KMS-11 (cell line): ENCODE measurements at regions not wholly inside any gene's neighbourhood (a gene's known extent, or its start where the extent isn't known, plus 50 kb on each side); places are given as distances from the start of the nearest gene placed in this dataset.

Experiments used
- H2AFZ ChIP-seq: fragments of 200-600 bp; sonication (generic); 2 replicates; pipeline ENCODE4 v1.6.1; 2016; ENCODE audit warnings: antibody characterized with exemption, mixed run types, low read depth
- H3K27ac ChIP-seq: fragments of 200-600 bp; sonication (generic); 2 replicates; pipeline ENCODE4 v1.6.1; 2016; ENCODE audit warnings: mild to moderate bottlenecking, mixed run types
- H3K27me3 ChIP-seq: fragments of 200-600 bp; sonication (generic); 2 replicates; pipeline ENCODE4 v1.6.1; 2017; ENCODE audit warnings: mild to moderate bottlenecking, low read depth, mixed run types, moderate library complexity; ENCODE audit not compliant: insufficient read depth
- H3K36me3 ChIP-seq: fragments of 200-600 bp; sonication (generic); 2 replicates; pipeline ENCODE4 v1.6.1; 2017; ENCODE audit warnings: mild to moderate bottlenecking, mixed run types; ENCODE audit not compliant: insufficient read depth
- H3K4me1 ChIP-seq: fragments of 200-600 bp; sonication (generic); 2 replicates; pipeline ENCODE4 v1.6.1; 2016; ENCODE audit warnings: mild to moderate bottlenecking, low read depth, mixed run types; ENCODE audit not compliant: poor library complexity, severe bottlenecking
- H3K4me2 ChIP-seq: fragments of 200-600 bp; sonication (generic); 2 replicates; pipeline ENCODE4 v1.7.0; 2016; ENCODE audit warnings: mild to moderate bottlenecking, mixed run types
- H3K4me3 ChIP-seq: fragments of 200-600 bp; sonication (generic); IDR thresholded peaks from 2 replicates; pipeline ENCODE4 v1.6.1; 2017; ENCODE audit warnings: low read depth, low read length, mixed read lengths; ENCODE audit not compliant: insufficient read depth
- H3K79me2 ChIP-seq: fragments of 200-600 bp; sonication (generic); 2 replicates; pipeline ENCODE4 v1.6.1; 2016; ENCODE audit warnings: low read depth, mixed run types; ENCODE audit not compliant: insufficient read depth
- H3K9ac ChIP-seq: fragments of 200-600 bp; sonication (generic); 2 replicates; pipeline ENCODE4 v1.6.1; 2016; ENCODE audit warnings: mild to moderate bottlenecking, mixed run types
- H4K20me1 ChIP-seq: fragments of 200-600 bp; sonication (generic); 2 replicates; pipeline ENCODE4 v1.6.1; 2016; ENCODE audit warnings: mild to moderate bottlenecking, mixed run types; ENCODE audit not compliant: insufficient read depth
- CTCF ChIP-seq: fragments of 200-600 bp; sonication (generic); conservative IDR thresholded peaks from 2 replicates; pipeline ENCODE4 v1.6.1; 2017; ENCODE audit warnings: low read depth, mild to moderate bottlenecking, antibody characterized with exemption, low read length, moderate library complexity, mixed read lengths

DNA sequence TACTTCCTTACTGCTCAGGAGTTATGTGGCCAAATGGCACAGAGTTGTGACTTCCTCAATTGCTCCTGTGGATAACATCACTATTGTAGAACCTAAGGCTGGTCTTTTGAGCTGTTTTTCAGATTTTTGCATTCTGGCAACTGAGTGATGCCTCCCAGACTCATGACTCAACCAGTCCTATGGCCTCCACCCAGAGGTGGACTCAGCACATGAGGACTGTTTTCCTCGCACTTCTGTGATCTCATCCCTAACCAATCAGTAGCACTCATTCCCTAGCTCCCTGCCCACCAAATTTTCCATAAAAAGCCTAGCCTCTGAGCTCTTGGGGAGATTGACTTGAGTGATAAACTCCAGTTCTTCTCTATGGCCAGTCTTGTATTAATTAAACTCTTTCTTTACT, 407.9 kb upstream of the TNP1 start:
- no peaks in the 10 kb centered on the region for H4K20me1 ChIP-seq
- no peaks in the 10 kb centered on the region for H3K4me1 ChIP-seq
- H3K4me3 ChIP-seq: no peak overlapping the region
- no peak overlapping the region for H3K9ac ChIP-seq
- no peak overlapping the region for H2AFZ ChIP-seq
- no peaks in the 10 kb centered on the region for H3K79me2 ChIP-seq
- no peaks in the 10 kb centered on the region for H3K36me3 ChIP-seq
- H3K27me3 ChIP-seq: no peaks in the 10 kb centered on the region
- no peak overlapping the region for H3K27ac ChIP-seq
- no peak overlapping the region for H3K4me2 ChIP-seq
- TF ChIP-seq CTCF: no peak

DNA sequence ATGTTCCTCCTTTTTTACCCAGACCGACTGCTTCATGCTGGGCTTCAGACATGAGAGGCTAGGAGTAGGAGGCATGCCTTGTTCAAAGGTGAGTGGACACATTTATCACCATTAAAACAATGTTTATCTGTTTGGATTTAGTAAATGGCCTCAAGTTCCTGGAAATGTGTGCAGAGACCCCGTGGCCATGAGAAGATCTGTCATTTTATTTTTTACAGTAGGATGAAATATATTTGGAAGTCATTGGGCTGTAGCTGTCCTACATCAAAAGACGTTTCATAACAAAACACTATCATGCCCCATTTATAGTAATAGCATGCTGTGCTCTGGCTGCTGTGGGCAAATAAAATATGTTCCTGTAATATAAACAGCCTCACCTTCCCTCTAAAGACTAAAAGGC, 403.9 kb upstream of the TNP1 start:
- Histone ChIP-seq H3K4me1 (no peaks in the 10 kb centered on the region), H3K36me3 (no peaks in the 10 kb centered on the region), H3K4me3 (no peak overlapping the region), H4K20me1 (no peaks in the 10 kb centered on the region), H3K4me2 (no peak overlapping the region), H3K79me2 (no peaks in the 10 kb centered on the region), H3K27ac (no peak overlapping the region), H3K9ac (no peak overlapping the region), H3K27me3 (no peaks in the 10 kb centered on the region), H2AFZ (no peak overlapping the region)
- TF ChIP-seq CTCF: no peak

GRCh38 chr2:217262911-217263310, 403.0 kb upstream of the TNP1 start:
- H3K4me1 ChIP-seq: no peaks in the 10 kb centered on the region
- no peak overlapping the region for H3K4me2 ChIP-seq
- no peaks in the 10 kb centered on the region for H3K36me3 ChIP-seq
- H2AFZ ChIP-seq: no peak overlapping the region
- TF ChIP-seq CTCF: no peak
- no peak overlapping the region for H3K4me3 ChIP-seq
- no peaks in the 10 kb centered on the region for H3K27me3 ChIP-seq
- H3K27ac ChIP-seq: no peak overlapping the region
- no peaks in the 10 kb centered on the region for H4K20me1 ChIP-seq
- no peak overlapping the region for H3K9ac ChIP-seq
- no peaks in the 10 kb centered on the region for H3K79me2 ChIP-seq

DNA sequence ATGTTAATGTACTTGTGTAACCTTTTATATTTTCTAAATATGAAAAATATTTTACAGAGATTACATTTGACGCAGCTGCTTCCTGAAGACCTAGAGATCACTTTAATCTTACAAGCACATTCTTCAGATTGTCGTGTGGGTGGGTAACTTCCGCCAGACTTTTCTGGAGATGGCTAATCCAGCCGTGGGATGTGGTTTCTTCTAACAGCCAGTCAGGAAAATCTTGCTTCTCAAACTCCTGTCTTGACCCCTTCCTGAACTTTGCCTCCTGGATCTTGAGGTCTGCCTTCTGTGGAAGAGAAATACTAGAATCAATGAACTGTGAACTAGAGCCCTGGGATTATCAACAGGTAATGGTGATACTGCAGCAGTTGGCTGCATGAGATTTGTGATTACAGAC, 401.6 kb upstream of the TNP1 start:
- Histone ChIP-seq H3K9ac (no peak overlapping the region), H3K4me2 (no peak overlapping the region), H3K27me3 (no peaks in the 10 kb centered on the region), H2AFZ (no peak overlapping the region), H3K79me2 (no peaks in the 10 kb centered on the region), H3K27ac (no peak overlapping the region), H3K4me1 (no peaks in the 10 kb centered on the region), H3K4me3 (no peak overlapping the region), H4K20me1 (no peaks in the 10 kb centered on the region), H3K36me3 (no peaks in the 10 kb centered on the region)
- TF ChIP-seq CTCF: no peak
